ENCODE measurements at regions not wholly inside any gene's neighbourhood (a gene's known extent, or its start where the extent isn't known, plus 50 kb on each side); places are given as distances from the start of the nearest gene placed in this dataset.

- H3K36me3 Mint-ChIP-seq (ENCODE audit: low read depth), result no peaks in the 10 kb centered on the region
- no peaks in the 10 kb centered on the region for H3K9me3 Mint-ChIP-seq
- no peak for DNase-seq
- H3K27me3 Mint-ChIP-seq (ENCODE audit: low read depth, poor library complexity), result no peaks in the 10 kb centered on the region
- no peak overlapping the region for H3K27ac Mint-ChIP-seq
- no peak for TF ChIP-seq CTCF (IDR thresholded peaks at IDR 0.05)
- no peak overlapping the region for H3K4me3 Mint-ChIP-seq
- H3K4me1 Mint-ChIP-seq, result peaks cover 4% of the 10 kb centered on the region
Observed at GRCh38 chr7:9960460-9960859, 1013.2 kb upstream of the PHF14 start.

GRCh38 chr7:9961161-9961922 is 1012.3 kb upstream of the PHF14 start:
- Mint-ChIP-seq H3K27ac (no peak overlapping the region), H3K27me3 (ENCODE audit: low read depth, poor library complexity) (no peaks in the 10 kb centered on the region), H3K4me1 (peaks cover 4% of the 10 kb centered on the region), H3K9me3 (no peaks in the 10 kb centered on the region), H3K4me3 (no peak overlapping the region), H3K36me3 (ENCODE audit: low read depth) (no peaks in the 10 kb centered on the region)
- no peak for DNase-seq
- no peak for TF ChIP-seq CTCF (IDR thresholded peaks at IDR 0.05)

GRCh38 chr7:9962742-9963141 is 1010.9 kb upstream of the PHF14 start:
- no peak for TF ChIP-seq CTCF (IDR thresholded peaks at IDR 0.05)
- H3K4me1 Mint-ChIP-seq, result peaks cover 4% of the 10 kb centered on the region
- H3K9me3 Mint-ChIP-seq, result no peaks in the 10 kb centered on the region
- H3K27me3 Mint-ChIP-seq (ENCODE audit: low read depth, poor library complexity), result no peaks in the 10 kb centered on the region
- H3K36me3 Mint-ChIP-seq (ENCODE audit: low read depth), result no peaks in the 10 kb centered on the region
- H3K4me3 Mint-ChIP-seq, result no peak overlapping the region
- no peak for DNase-seq
- H3K27ac Mint-ChIP-seq, result no peak overlapping the region

- no peak for TF ChIP-seq CTCF (IDR thresholded peaks at IDR 0.05)
- no peaks in the 10 kb centered on the region for H3K27me3 Mint-ChIP-seq (ENCODE audit: low read depth, poor library complexity)
- no peaks in the 10 kb centered on the region for H3K4me1 Mint-ChIP-seq
- no peak for DNase-seq
- no peaks in the 10 kb centered on the region for H3K9me3 Mint-ChIP-seq
- no peak overlapping the region for H3K27ac Mint-ChIP-seq
- no peak overlapping the region for H3K4me3 Mint-ChIP-seq
- H3K36me3 Mint-ChIP-seq (ENCODE audit: low read depth), result no peaks in the 10 kb centered on the region
Observed at GRCh38 chr7:9978106-9979064, 995.3 kb upstream of the PHF14 start.

- no peak for DNase-seq
- Mint-ChIP-seq H3K9me3 (no peaks in the 10 kb centered on the region), H3K27me3 (ENCODE audit: low read depth, poor library complexity) (no peaks in the 10 kb centered on the region), H3K27ac (no peak overlapping the region), H3K4me1 (no peaks in the 10 kb centered on the region), H3K4me3 (no peak overlapping the region), H3K36me3 (ENCODE audit: low read depth) (no peaks in the 10 kb centered on the region)
- no peak for TF ChIP-seq CTCF (IDR thresholded peaks at IDR 0.05)
Observed at GRCh38 chr7:9981742-9982349, 991.8 kb upstream of the PHF14 start.
